SK-N-MC (cell line): ENCODE measurements at regions not wholly inside any gene's neighbourhood (a gene's known extent, or its start where the extent isn't known, plus 50 kb on each side); places are given as distances from the start of the nearest gene placed in this dataset.

Experiments
- DNase-seq: peaks from one replicate; pipeline ENCODE4 v3.0.0-alpha.2; 2011; ENCODE audit warnings: low read depth, low spot score
- H3K27ac ChIP-seq: fragments of 200-600 bp; sonication (generic); 2 replicates; pipeline ENCODE4 v1.5.1; 2016; ENCODE audit warnings: mixed run types
- H3K36me3 ChIP-seq: fragments of 200-600 bp; sonication (generic); 2 replicates; pipeline ENCODE4 v1.6.1; 2017; ENCODE audit warnings: antibody characterized with exemption, low read length, mixed read lengths; ENCODE audit not compliant: insufficient read depth
- H3K4me3 ChIP-seq: fragments of 200-600 bp; sonication (generic); 2 replicates; pipeline ENCODE4 v1.5.1; 2016
- H3K9ac ChIP-seq: fragments of 200-600 bp; sonication (generic); 2 replicates; pipeline ENCODE4 v1.8.0; 2017; ENCODE audit warnings: mixed run types, mixed read lengths; ENCODE audit not compliant: insufficient read length
- H3K9me3 ChIP-seq: fragments of 200-600 bp; sonication (generic); 2 replicates; pipeline ENCODE4 v1.6.1; 2017; ENCODE audit warnings: low read depth, mild to moderate bottlenecking, antibody characterized with exemption, low read length, moderate library complexity, mixed read lengths
- EZH2 ChIP-seq: fragments of 200-600 bp; sonication (generic); IDR thresholded peaks from one replicate; pipeline ENCODE4 v1.6.1; 2017; ENCODE audit warnings: antibody characterized with exemption
- FOXP2 ChIP-seq: optimal IDR thresholded peaks from 2 replicates; pipeline ENCODE3; 2011; ENCODE audit warnings: mild to moderate bottlenecking, moderate library complexity; ENCODE audit not compliant: insufficient read depth; ENCODE audit errors: extremely low read length, control extremely low read depth
- POLR2AphosphoS5 ChIP-seq: IDR thresholded peaks from 2 replicates; pipeline ENCODE4 v1.6.1; 2012; ENCODE audit warnings: mild to moderate bottlenecking, low read depth, low read length, borderline replicate concordance

- DNase-seq: peak; percentile 10
- Histone ChIP-seq H3K36me3 (no peaks in the 10 kb centered on the region), H3K9ac (no peak overlapping the region), H3K4me3 (no peak overlapping the region), H3K9me3 (no peaks in the 10 kb centered on the region), H3K27ac (no peak overlapping the region)
- TF ChIP-seq POLR2AphosphoS5 (no peak), EZH2 (no peak), FOXP2 (no peak)
Measured at GRCh38 chr6:133707456-133707855, 181.5 kb upstream of the TCF21 start.

GRCh38 chr6:133710826-133711225, 178.1 kb upstream of the TCF21 start:
- TF ChIP-seq FOXP2: no peak
- TF ChIP-seq POLR2AphosphoS5: no peak
- no peak for TF ChIP-seq EZH2
- H3K9me3 ChIP-seq: no peaks in the 10 kb centered on the region
- H3K27ac ChIP-seq: no peak overlapping the region
- H3K9ac ChIP-seq: no peak overlapping the region
- no peak overlapping the region for H3K4me3 ChIP-seq
- DNase-seq: no peak
- no peaks in the 10 kb centered on the region for H3K36me3 ChIP-seq

GRCh38 chr6:133715270-133715669, 173.6 kb upstream of the TCF21 start:
- Histone ChIP-seq H3K4me3 (no peak overlapping the region), H3K27ac (no peak overlapping the region), H3K9me3 (no peaks in the 10 kb centered on the region), H3K36me3 (no peaks in the 10 kb centered on the region), H3K9ac (no peak overlapping the region)
- no peak for DNase-seq
- no peak for TF ChIP-seq EZH2
- TF ChIP-seq POLR2AphosphoS5: no peak
- no peak for TF ChIP-seq FOXP2

- no peak for TF ChIP-seq EZH2
- TF ChIP-seq POLR2AphosphoS5: no peak
- no peak for TF ChIP-seq FOXP2
- no peak overlapping the region for H3K27ac ChIP-seq
Measured at GRCh38 chr6:133724726-133725125, 164.2 kb upstream of the TCF21 start.

GRCh38 chr6:133726188-133726587, 162.7 kb upstream of the TCF21 start:
- H3K4me3 ChIP-seq: no peak overlapping the region
- no peak for DNase-seq
- no peaks in the 10 kb centered on the region for H3K36me3 ChIP-seq
- TF ChIP-seq FOXP2 (no peak), POLR2AphosphoS5 (no peak), EZH2 (no peak)
- H3K9me3 ChIP-seq: no peaks in the 10 kb centered on the region
- no peak overlapping the region for H3K27ac ChIP-seq
- H3K9ac ChIP-seq: no peak overlapping the region

More at GRCh38 chr6:133724726-133725125, 164.2 kb upstream of the TCF21 start:
- Histone ChIP-seq H3K9me3 (no peaks in the 10 kb centered on the region), H3K9ac (no peak overlapping the region), H3K4me3 (no peak overlapping the region), H3K36me3 (no peaks in the 10 kb centered on the region)
- no peak for DNase-seq

- DNase-seq: no peak
- no peak overlapping the region for H3K9ac ChIP-seq
- no peaks in the 10 kb centered on the region for H3K9me3 ChIP-seq
- H3K27ac ChIP-seq: no peak overlapping the region
- TF ChIP-seq FOXP2 (no peak), EZH2 (no peak), POLR2AphosphoS5 (no peak)
- H3K36me3 ChIP-seq: no peaks in the 10 kb centered on the region
- H3K4me3 ChIP-seq: no peak overlapping the region
Measured at GRCh38 chr6:133730881-133731280, 158.0 kb upstream of the TCF21 start.

GRCh38 chr6:133740218-133740617, 148.7 kb upstream of the TCF21 start:
- Histone ChIP-seq H3K36me3 (no peaks in the 10 kb centered on the region), H3K4me3 (no peak overlapping the region), H3K27ac (no peak overlapping the region), H3K9me3 (no peaks in the 10 kb centered on the region), H3K9ac (no peak overlapping the region)
- no peak for DNase-seq
- no peak for TF ChIP-seq EZH2
- no peak for TF ChIP-seq POLR2AphosphoS5
- no peak for TF ChIP-seq FOXP2

GRCh38 chr6:133740816-133741215, 148.1 kb upstream of the TCF21 start:
- Histone ChIP-seq H3K9me3 (no peaks in the 10 kb centered on the region), H3K36me3 (no peaks in the 10 kb centered on the region), H3K4me3 (no peak overlapping the region), H3K27ac (no peak overlapping the region), H3K9ac (no peak overlapping the region)
- no peak for TF ChIP-seq EZH2
- TF ChIP-seq POLR2AphosphoS5: no peak
- no peak for TF ChIP-seq FOXP2
- no peak for DNase-seq

GRCh38 chr6:133741375-133741861, 147.5 kb upstream of the TCF21 start:
- no peak overlapping the region for H3K27ac ChIP-seq
- no peak overlapping the region for H3K4me3 ChIP-seq
- no peak for DNase-seq

GRCh38 chr6:133743621-133744020, 145.3 kb upstream of the TCF21 start:
- H3K27ac ChIP-seq: no peak overlapping the region
- no peak for TF ChIP-seq POLR2AphosphoS5
- no peak for TF ChIP-seq EZH2
- TF ChIP-seq FOXP2: no peak
- DNase-seq: no peak
- H3K36me3 ChIP-seq: no peaks in the 10 kb centered on the region
- H3K9me3 ChIP-seq: no peaks in the 10 kb centered on the region
- H3K9ac ChIP-seq: no peak overlapping the region
- no peak overlapping the region for H3K4me3 ChIP-seq

More at GRCh38 chr6:133741375-133741861, 147.5 kb upstream of the TCF21 start:
- no peak for TF ChIP-seq FOXP2
- TF ChIP-seq POLR2AphosphoS5: no peak
- Histone ChIP-seq H3K9me3 (no peaks in the 10 kb centered on the region), H3K36me3 (no peaks in the 10 kb centered on the region), H3K9ac (no peak overlapping the region)
